Spleen (tissue), 11 donors: ENCODE measurements at regions not wholly inside any gene's neighbourhood (a gene's known extent, or its start where the extent isn't known, plus 50 kb on each side); places are given as distances from the start of the nearest gene placed in this dataset.

Source experiments
- DNase-seq: peaks from one replicate; pipeline ENCODE4 v3.0.0-alpha.2; 2020
- H3K27ac ChIP-seq, 8 donors: fragments of 200-600 bp; sonication (generic) in 7 of 8; 1 replicate in 4 of 8; 2 replicates in 4 of 8; pipeline versions ENCODE4 v1.5.0 to v1.8.0; 2016 to 2021; ENCODE audit warnings: inconsistent platforms in 4 of 8, mild to moderate bottlenecking in 4 of 8, moderate library complexity in 1 of 8
- H3K27me3 ChIP-seq, 7 donors: fragments of 200-600 bp; sonication (generic) in 6 of 7; replicated peaks in 1 of 7; 1 replicate in 4 of 7; 2 replicates in 3 of 7; pipeline versions ENCODE4 v1.5.0 to v1.8.0; 2016 to 2021; ENCODE audit warnings: inconsistent platforms in 3 of 7, mild to moderate bottlenecking in 1 of 7
- H3K36me3 ChIP-seq, 6 donors: fragments of 200-600 bp; sonication (generic) in 5 of 6; 1 replicate in 4 of 6; 2 replicates in 2 of 6; pipeline versions ENCODE4 v1.5.0 to v1.8.0; 2016 to 2021; ENCODE audit warnings: inconsistent platforms in 2 of 6
- H3K4me1 ChIP-seq, 6 donors: fragments of 200-600 bp; sonication (generic) in 5 of 6; 1 replicate in 3 of 6; 2 replicates in 3 of 6; pipeline versions ENCODE4 v1.5.0 to v1.8.0; 2016 to 2021; ENCODE audit warnings: inconsistent platforms in 3 of 6
- H3K4me3 ChIP-seq, 8 donors: fragments of 200-600 bp; sonication (generic) in 7 of 8; 1 replicate in 4 of 8; 2 replicates in 4 of 8; pipeline versions ENCODE4 v1.5.0 to v1.8.0; 2016 to 2021; ENCODE audit warnings: inconsistent platforms in 4 of 8, mild to moderate bottlenecking in 4 of 8, moderate library complexity in 2 of 8
- H3K9me3 ChIP-seq, 8 donors: fragments of 200-600 bp; sonication (generic) in 7 of 8; 1 replicate in 4 of 8; 2 replicates in 4 of 8; pipeline versions ENCODE4 v1.5.0 to v1.8.0; 2016 to 2021; ENCODE audit warnings: inconsistent platforms in 4 of 8
- CTCF ChIP-seq, 11 experiments: fragments of 200-600 bp in 7 of 11; fragments of 450-650 bp in 4 of 11; sonication (generic) in 4 of 11; IDR thresholded peaks in 8 of 11; conservative IDR thresholded peaks in 3 of 11; 1 replicate in 7 of 11; 2 replicates in 4 of 11; pipeline versions ENCODE4 v1.4.0 to v1.8.0; 2016 to 2021; ENCODE audit warnings: antibody characterized with exemption in 11 of 11, inconsistent platforms in 4 of 11, mild to moderate bottlenecking in 1 of 11
- POLR2A ChIP-seq, 3 donors: fragments of 450-650 bp; IDR thresholded peaks; one replicate each; pipeline ENCODE4 v1.5.1; 2017; ENCODE audit warnings: antibody characterized with exemption in 3 of 3, mild to moderate bottlenecking in 1 of 3
- POLR2AphosphoS5 ChIP-seq, 3 donors: sonication (generic); formaldehyde crosslinking; IDR thresholded peaks; one replicate each; pipeline ENCODE4 v1.5.1; 2017; ENCODE audit warnings: antibody characterized with exemption in 3 of 3
- WGBS, 5 donors: extraction: QIAGEN DNeasy Blood & Tissue Kit in 3 of 5; methylation state at CpG; one replicate each; pipeline versions ENCODE4 v1.1.5 to v1.1.7; 2013 to 2018; 5-methylcytosine and 5-hydroxymethylcytosine counted together
- intact Hi-C: fragments of 100-400 bp; cut with DNase I; formaldehyde crosslinking; loops from one replicate; pipeline ENCODE4 v1.15.0; 2023; ENCODE audit warnings: low total_unique reads
- donor health status: healthy with polysubstance abuse.
- donor health status: DM: no; HTN: no; CAD: no; lungs with moderate emphysema.
- donor health status: DM: no; HTN: no; CAD: no.
- donor health status: Bipolar disorder and iron deficiency.
- donor health status: healthy.
- donor health status: DM: no; HTN: no; CAD: no.
- donor health status: DM: yes; HTN: yes; CAD: no.

GRCh38 chr7:27427416-27427815 is 184.8 kb downstream of the EVX1 start:
- WGBS, 5 donors = 91 to 99% (median 96%) methylated on average over 4 of the region's 4 CpGs
- TF ChIP-seq POLR2AphosphoS5 (IDR thresholded peaks at IDR 0.05) (no peak), CTCF (IDR thresholded peaks at IDR 0.05 in 8 of 11, conservative IDR thresholded peaks at IDR 0.05 in 3 of 11) (no peak), POLR2A (IDR thresholded peaks at IDR 0.05) (no peak)
- Histone ChIP-seq H3K36me3 (no peaks in the 10 kb centered on the region), H3K4me1 (peaks cover 0 to 10% (median under 1%) of the 10 kb centered on the region in 6 donors), H3K27me3 (no peaks in the 10 kb centered on the region), H3K9me3 (no peaks in the 10 kb centered on the region), H3K4me3 (no peak overlapping the region), H3K27ac (no peak overlapping the region)
- intact Hi-C loops = no loop called here
- DNase-seq = no peak

- intact Hi-C loops = no loop called here
These were observed 187.5 kb downstream of the EVX1 start for GRCh38 chr7:27430105-27430504.

GRCh38 chr7:27431465-27431864 is 188.9 kb downstream of the EVX1 start:
- no peak overlapping the region for H3K4me3 ChIP-seq
- no peak overlapping the region for H3K27ac ChIP-seq
- intact Hi-C loops = no loop called here
- WGBS, 5 donors = 87 to 97% (median 90%) methylated on average over 3 of the region's 3 CpGs
- TF ChIP-seq POLR2A (IDR thresholded peaks at IDR 0.05) (no peak), CTCF (IDR thresholded peaks at IDR 0.05 in 8 of 11, conservative IDR thresholded peaks at IDR 0.05 in 3 of 11) (no peak), POLR2AphosphoS5 (IDR thresholded peaks at IDR 0.05) (no peak)
- no peaks in the 10 kb centered on the region for H3K36me3 ChIP-seq
- peaks cover 0 to 5% (median 0%) of the 10 kb centered on the region in 6 donors for H3K4me1 ChIP-seq
- no peaks in the 10 kb centered on the region for H3K27me3 ChIP-seq
- no peaks in the 10 kb centered on the region for H3K9me3 ChIP-seq
- no peak for DNase-seq

More at GRCh38 chr7:27430105-27430504, 187.5 kb downstream of the EVX1 start:
- Histone ChIP-seq H3K27me3 (no peaks in the 10 kb centered on the region), H3K27ac (peak overlapping the region in 2 of 8 donors; percentile 2 to 12), H3K4me1 (peaks cover 0 to 5% (median 0%) of the 10 kb centered on the region in 6 donors), H3K36me3 (no peaks in the 10 kb centered on the region), H3K4me3 (no peak overlapping the region), H3K9me3 (no peaks in the 10 kb centered on the region)
- 59 to 72% (median 63%) methylated on average over 2 of the region's 2 CpGs for WGBS, 5 donors
- TF ChIP-seq POLR2A (IDR thresholded peaks at IDR 0.05) (no peak), CTCF (IDR thresholded peaks at IDR 0.05 in 8 of 11, conservative IDR thresholded peaks at IDR 0.05 in 3 of 11) (no peak), POLR2AphosphoS5 (IDR thresholded peaks at IDR 0.05) (no peak)
- DNase-seq = no peak

- WGBS, 5 donors = 68 to 90% (median 72%) methylated on average over 1 of the region's 1 CpG
- no peak overlapping the region for H3K27ac ChIP-seq
- intact Hi-C loops = no loop called here
- peaks cover 0 to 5% (median 0%) of the 10 kb centered on the region in 6 donors for H3K4me1 ChIP-seq
- DNase-seq = no peak
- H3K9me3 ChIP-seq = no peaks in the 10 kb centered on the region
- TF ChIP-seq POLR2AphosphoS5 (IDR thresholded peaks at IDR 0.05) (no peak), CTCF (IDR thresholded peaks at IDR 0.05 in 8 of 11, conservative IDR thresholded peaks at IDR 0.05 in 3 of 11) (no peak), POLR2A (IDR thresholded peaks at IDR 0.05) (no peak)
- H3K36me3 ChIP-seq = no peaks in the 10 kb centered on the region
- H3K27me3 ChIP-seq = no peaks in the 10 kb centered on the region
- H3K4me3 ChIP-seq = no peak overlapping the region
These were observed 191.0 kb downstream of the EVX1 start for GRCh38 chr7:27433581-27433980.
